Left lobe of liver (tissue), 2 donors: ENCODE measurements at regions not wholly inside any gene's neighbourhood (a gene's known extent, or its start where the extent isn't known, plus 50 kb on each side); places are given as distances from the start of the nearest gene placed in this dataset.
"Not testable (repeated sequence)": the region's sequence is repeated elsewhere in the genome, so short reads cannot be mapped to it uniquely, and the experiment has no call there.

Experiments used
- ATAC-seq: fragments of 200-7000 bp; cut with Tn5 transposase; one replicate; pipeline ENCODE4 v1.9.1; 2020; ENCODE audit warnings: mild to moderate bottlenecking, moderate library complexity
- DNase-seq: peaks from one replicate; pipeline ENCODE4 v3.0.0-alpha.2; 2020; ENCODE audit warnings: low spot score
- donor health status: DM: no; HTN: no; CAD: no; lungs with moderate emphysema.
- donor health status: DM: no; HTN: yes; CAD: no.

- DNase-seq (no peak), ATAC-seq (no peak)
These were observed 145.7 kb upstream of the PHACTR3 start for GRCh38 chr20:59458645-59459044.

GRCh38 chr20:59459586-59459985, 144.8 kb upstream of the PHACTR3 start:
- no peak for ATAC-seq
- DNase-seq: no peak

GRCh38 chr20:59460352-59460751, 144.0 kb upstream of the PHACTR3 start:
- ATAC-seq (no peak), DNase-seq (no peak)

GRCh38 chr20:59461526-59461925, 142.8 kb upstream of the PHACTR3 start:
- ATAC-seq: no peak

GRCh38 chr20:59462249-59462648, 142.1 kb upstream of the PHACTR3 start:
- DNase-seq (no peak), ATAC-seq (no peak)

More at GRCh38 chr20:59461526-59461925, 142.8 kb upstream of the PHACTR3 start:
- no peak for DNase-seq

GRCh38 chr20:59463541-59463940, 140.8 kb upstream of the PHACTR3 start:
- ATAC-seq (no peak), DNase-seq (no peak)

GRCh38 chr20:59466107-59466815, 138.1 kb upstream of the PHACTR3 start:
- DNase-seq: no peak
- ATAC-seq: no peak

- no peak for ATAC-seq
- DNase-seq: no peak
These were observed 135.5 kb upstream of the PHACTR3 start for GRCh38 chr20:59468831-59469230.

- DNase-seq (no peak), ATAC-seq (no peak)
These were observed 134.8 kb upstream of the PHACTR3 start for GRCh38 chr20:59469267-59470252.

- no peak for ATAC-seq
- DNase-seq: no peak
These were observed 133.8 kb upstream of the PHACTR3 start for GRCh38 chr20:59470521-59470920.

- ATAC-seq (no peak), DNase-seq (no peak)
These were observed 132.5 kb upstream of the PHACTR3 start for GRCh38 chr20:59471653-59472421.

- ATAC-seq (no peak), DNase-seq (no peak)
These were observed 130.6 kb upstream of the PHACTR3 start for GRCh38 chr20:59473742-59474141.

GRCh38 chr20:59481067-59481466, 123.3 kb upstream of the PHACTR3 start:
- no peak for DNase-seq
- ATAC-seq: no peak

- no peak for DNase-seq
- no peak for ATAC-seq
These were observed 122.8 kb upstream of the PHACTR3 start for GRCh38 chr20:59481477-59482018.

- no peak for DNase-seq
- no peak for ATAC-seq
These were observed 121.8 kb upstream of the PHACTR3 start for GRCh38 chr20:59482351-59483187.

GRCh38 chr20:59483481-59483880, 120.9 kb upstream of the PHACTR3 start:
- DNase-seq (no peak), ATAC-seq (no peak)

GRCh38 chr20:59484228-59484627, 120.1 kb upstream of the PHACTR3 start:
- no peak for ATAC-seq
- DNase-seq: no peak

GRCh38 chr20:59485576-59486454, 118.5 kb upstream of the PHACTR3 start:
- no peak for ATAC-seq

GRCh38 chr20:59488459-59488858, 115.9 kb upstream of the PHACTR3 start:
- DNase-seq: not testable (repeated sequence)

More at GRCh38 chr20:59485576-59486454, 118.5 kb upstream of the PHACTR3 start:
- DNase-seq: no peak

More at GRCh38 chr20:59488459-59488858, 115.9 kb upstream of the PHACTR3 start:
- not testable (repeated sequence) for ATAC-seq
